Smooth muscle cell (in vitro differentiated cells): ENCODE measurements at regions not wholly inside any gene's neighbourhood (a gene's known extent, or its start where the extent isn't known, plus 50 kb on each side); places are given as distances from the start of the nearest gene placed in this dataset.
"Not testable (repeated sequence)": the region's sequence is repeated elsewhere in the genome, so short reads cannot be mapped to it uniquely, and the experiment has no call there.

Experiments
- DNase-seq: peaks from one replicate; lab custom pipeline; 2025; ENCODE audit not compliant: unreplicated experiment; lab: John Stamatoyannopoulos, UW
- H2AFZ ChIP-seq: fragments of 200-600 bp; sonication (generic); 2 replicates; pipeline ENCODE4 v1.6.0; 2016; ENCODE audit warnings: antibody characterized with exemption, low read depth, mild to moderate bottlenecking
- H3F3A ChIP-seq: fragments of 200-600 bp; sonication (generic); 2 replicates; pipeline ENCODE4 v1.6.0; 2017; ENCODE audit warnings: antibody characterized with exemption, low read depth
- H3K27ac ChIP-seq: fragments of 200-600 bp; sonication (generic); 2 replicates; pipeline ENCODE4 v1.5.1; 2016; ENCODE audit warnings: low read depth, mild to moderate bottlenecking
- H3K27me3 ChIP-seq: fragments of 200-600 bp; sonication (generic); 2 replicates; pipeline ENCODE4 v1.6.1; 2016; ENCODE audit warnings: low read depth, mild to moderate bottlenecking
- H3K36me3 ChIP-seq: fragments of 200-600 bp; sonication (generic); 2 replicates; pipeline ENCODE4 v1.5.1; 2016; ENCODE audit warnings: low read depth
- H3K4me1 ChIP-seq: fragments of 200-600 bp; sonication (generic); 2 replicates; pipeline ENCODE4 v1.5.1; 2016; ENCODE audit warnings: low read depth
- H3K4me2 ChIP-seq: fragments of 200-600 bp; sonication (generic); 2 replicates; pipeline ENCODE4 v1.6.0; 2016; ENCODE audit warnings: mild to moderate bottlenecking
- H3K4me3 ChIP-seq: fragments of 200-600 bp; sonication (generic); 2 replicates; pipeline ENCODE4 v1.5.1; 2016; ENCODE audit warnings: mild to moderate bottlenecking
- H3K79me2 ChIP-seq: fragments of 200-600 bp; sonication (generic); 2 replicates; pipeline ENCODE4 v1.6.0; 2016; ENCODE audit warnings: low read depth, mild to moderate bottlenecking
- H3K9ac ChIP-seq: fragments of 200-600 bp; sonication (generic); 2 replicates; pipeline ENCODE4 v1.6.0; 2016; ENCODE audit warnings: low read depth
- H3K9me3 ChIP-seq: fragments of 200-600 bp; sonication (generic); replicated peaks from 2 replicates; pipeline ENCODE4 v1.5.1; 2016; ENCODE audit warnings: low read depth
- H4K20me1 ChIP-seq: fragments of 200-600 bp; sonication (generic); 2 replicates; pipeline ENCODE4 v1.6.0; 2016; ENCODE audit warnings: low read depth
- WGBS: methylation state at CpG from one replicate; pipeline ENCODE4 v1.1.7; 2016; ENCODE audit warnings: low lambda C conversion rate; 5-methylcytosine and 5-hydroxymethylcytosine counted together
- TF ChIP-seq, protein P1 (sequence below): fragments of 200-600 bp; sonication (generic); IDR thresholded peaks from 2 replicates; pipeline ENCODE4 v1.5.1; 2017; ENCODE audit warnings: borderline replicate concordance, mild to moderate bottlenecking, antibody characterized with exemption; ENCODE audit not compliant: insufficient read depth, poor library complexity, severe bottlenecking

DNA sequence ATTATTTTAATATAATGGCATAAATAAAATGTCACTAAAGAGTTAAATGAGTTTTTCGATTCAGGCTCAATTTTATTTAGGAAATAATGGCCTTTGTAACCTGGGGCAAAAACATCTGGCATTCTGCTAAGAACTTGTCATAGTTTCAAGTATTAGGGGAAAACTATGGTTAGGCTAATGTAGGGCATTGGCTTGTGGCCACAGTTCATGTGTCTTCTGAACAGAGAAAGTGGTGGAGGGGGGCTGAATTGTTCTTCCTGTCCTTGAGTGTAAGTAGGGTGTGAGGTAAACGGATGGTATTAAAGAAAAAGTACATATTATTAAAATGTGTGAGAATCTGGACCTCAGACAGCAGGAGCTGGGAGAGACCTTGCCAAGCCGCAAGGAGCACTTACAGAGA, 69.1 kb upstream of the KLF14 start:
- WGBS: 89% methylated on average over 3 of the region's 3 CpGs
- Histone ChIP-seq H3K9ac (no peak overlapping the region), H3K4me3 (no peak overlapping the region)

DNA sequence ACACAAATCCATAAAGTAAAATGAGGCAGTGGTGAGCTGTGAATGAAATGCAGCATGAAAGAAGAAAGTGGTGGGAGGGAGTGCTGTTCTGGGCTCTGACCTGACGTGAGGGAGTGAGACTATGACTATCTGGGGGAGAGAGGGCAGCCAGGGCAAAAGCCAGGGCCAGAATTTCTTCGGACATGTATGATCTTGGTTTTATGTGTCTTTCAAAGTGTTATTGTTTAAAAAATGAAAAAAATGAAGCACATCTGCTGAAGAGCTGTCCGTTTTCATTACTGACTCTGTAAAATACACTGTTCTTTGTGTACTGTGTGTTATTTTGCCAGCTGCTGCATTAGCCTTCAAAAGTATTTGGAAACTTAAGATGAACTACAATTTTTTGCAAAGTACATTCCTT, 70.2 kb upstream of the KLF14 start:
- no peaks in the 10 kb centered on the region for H4K20me1 ChIP-seq
- no peaks in the 10 kb centered on the region for H3K79me2 ChIP-seq
- H3K4me2 ChIP-seq: no peak overlapping the region
- no peak overlapping the region for H2AFZ ChIP-seq
- TF ChIP-seq, protein P1, sequence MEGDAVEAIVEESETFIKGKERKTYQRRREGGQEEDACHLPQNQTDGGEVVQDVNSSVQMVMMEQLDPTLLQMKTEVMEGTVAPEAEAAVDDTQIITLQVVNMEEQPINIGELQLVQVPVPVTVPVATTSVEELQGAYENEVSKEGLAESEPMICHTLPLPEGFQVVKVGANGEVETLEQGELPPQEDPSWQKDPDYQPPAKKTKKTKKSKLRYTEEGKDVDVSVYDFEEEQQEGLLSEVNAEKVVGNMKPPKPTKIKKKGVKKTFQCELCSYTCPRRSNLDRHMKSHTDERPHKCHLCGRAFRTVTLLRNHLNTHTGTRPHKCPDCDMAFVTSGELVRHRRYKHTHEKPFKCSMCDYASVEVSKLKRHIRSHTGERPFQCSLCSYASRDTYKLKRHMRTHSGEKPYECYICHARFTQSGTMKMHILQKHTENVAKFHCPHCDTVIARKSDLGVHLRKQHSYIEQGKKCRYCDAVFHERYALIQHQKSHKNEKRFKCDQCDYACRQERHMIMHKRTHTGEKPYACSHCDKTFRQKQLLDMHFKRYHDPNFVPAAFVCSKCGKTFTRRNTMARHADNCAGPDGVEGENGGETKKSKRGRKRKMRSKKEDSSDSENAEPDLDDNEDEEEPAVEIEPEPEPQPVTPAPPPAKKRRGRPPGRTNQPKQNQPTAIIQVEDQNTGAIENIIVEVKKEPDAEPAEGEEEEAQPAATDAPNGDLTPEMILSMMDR: no peak
- no peaks in the 10 kb centered on the region for H3F3A ChIP-seq
- DNase-seq: no peak
- no peak overlapping the region for H3K9ac ChIP-seq
- H3K4me3 ChIP-seq: no peak overlapping the region
- 55% methylated on average over 3 of the region's 3 CpGs for WGBS
- H3K36me3 ChIP-seq: no peaks in the 10 kb centered on the region
- peaks cover 7% of the 10 kb centered on the region for H3K27me3 ChIP-seq
- no peaks in the 10 kb centered on the region for H3K4me1 ChIP-seq
- H3K27ac ChIP-seq: no peak overlapping the region
- no peaks in the 10 kb centered on the region for H3K9me3 ChIP-seq

More for the DNA sequence above, 69.1 kb upstream of the KLF14 start:
- Histone ChIP-seq H3K9me3 (no peaks in the 10 kb centered on the region), H3K79me2 (no peaks in the 10 kb centered on the region), H3K4me2 (no peak overlapping the region), H3K27me3 (peaks cover 7% of the 10 kb centered on the region), H3K4me1 (no peaks in the 10 kb centered on the region), H2AFZ (no peak overlapping the region), H3K36me3 (no peaks in the 10 kb centered on the region), H3F3A (no peaks in the 10 kb centered on the region), H3K27ac (no peak overlapping the region), H4K20me1 (no peaks in the 10 kb centered on the region)
- no peak for DNase-seq
- TF ChIP-seq, protein P1: no peak

DNA sequence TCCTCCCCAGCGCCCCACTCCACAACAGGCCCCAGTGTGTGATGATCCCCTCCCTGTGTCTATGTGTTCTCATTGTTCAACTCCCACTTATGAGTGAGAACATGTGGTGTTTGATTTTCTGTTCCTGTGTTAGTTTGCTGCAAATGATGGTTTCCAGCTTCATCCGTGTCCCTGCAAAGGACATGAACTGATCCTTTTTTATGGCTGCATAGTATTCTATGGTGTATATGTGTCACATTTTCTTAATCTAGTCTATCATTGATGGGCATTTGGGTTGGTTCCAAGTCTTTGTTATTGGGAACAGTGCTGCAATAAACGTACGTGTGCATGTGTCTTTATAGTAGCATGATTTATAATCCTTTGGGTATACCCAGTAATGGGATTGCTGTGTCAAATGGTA, 78.8 kb upstream of the KLF14 start:
- not testable (repeated sequence) for H3F3A ChIP-seq, H3K4me2 ChIP-seq, H2AFZ ChIP-seq, H3K9me3 ChIP-seq, H3K79me2 ChIP-seq, H3K4me3 ChIP-seq, H4K20me1 ChIP-seq, DNase-seq, H3K27ac ChIP-seq, H3K27me3 ChIP-seq, H3K4me1 ChIP-seq, H3K36me3 ChIP-seq, H3K9ac ChIP-seq
- WGBS: 96% methylated on average over 4 of the region's 4 CpGs

DNA sequence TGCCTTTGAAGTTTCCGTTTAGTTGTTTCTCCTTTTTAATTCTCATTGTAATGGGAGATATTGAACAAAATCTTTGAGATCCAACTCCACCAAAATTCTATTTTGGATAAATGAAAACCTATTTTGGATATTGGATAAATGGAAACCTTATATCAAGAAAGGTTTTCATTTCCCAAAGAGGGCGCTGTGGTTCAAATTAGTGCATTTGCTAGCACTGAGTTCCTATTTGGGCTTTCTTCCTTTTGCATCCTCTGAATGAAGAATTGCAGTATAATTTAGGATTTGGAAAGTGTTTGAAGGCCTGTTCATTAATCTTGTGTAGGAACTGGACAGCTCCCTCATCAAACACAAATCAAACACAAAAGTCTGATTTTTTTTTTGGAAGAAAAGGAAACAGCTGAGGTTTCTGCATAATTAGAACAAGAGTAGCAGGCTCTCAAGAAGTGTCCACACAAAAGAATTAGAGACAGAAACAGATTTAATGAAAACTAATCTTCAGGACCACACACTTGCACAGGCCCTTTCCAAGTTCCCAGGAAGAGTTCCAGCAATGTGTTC, 80.8 kb upstream of the KLF14 start:
- Histone ChIP-seq H3K4me3 (no peak overlapping the region), H3K27me3 (no peaks in the 10 kb centered on the region), H3K4me1 (no peaks in the 10 kb centered on the region), H3K36me3 (no peaks in the 10 kb centered on the region), H3K4me2 (no peak overlapping the region), H3F3A (no peaks in the 10 kb centered on the region), H3K27ac (no peak overlapping the region), H3K9me3 (no peaks in the 10 kb centered on the region), H2AFZ (no peak overlapping the region), H4K20me1 (no peaks in the 10 kb centered on the region), H3K79me2 (no peaks in the 10 kb centered on the region), H3K9ac (no peak overlapping the region)
- TF ChIP-seq, protein P1: peak; percentile 39
- DNase-seq: no peak
- WGBS: 28% methylated on average over 2 of the region's 2 CpGs
